ENCODE measurements at regions not wholly inside any gene's neighbourhood (a gene's known extent, or its start where the extent isn't known, plus 50 kb on each side); places are given as distances from the start of the nearest gene placed in this dataset.

GRCh38 chr1:239125893-239126292 lies 260.5 kb upstream of the CHRM3 start:
- no peak overlapping the region for H3K27ac ChIP-seq (ENCODE audit: extremely low read length, insufficient read depth, low read length)
- BruUV-seq (replicated peaks) = no TSS peak
- intact Hi-C loops (cut with micrococcal nuclease; ENCODE audit: unreplicated experiment) = no loop called here
- no peaks in the 10 kb centered on the region for H3K4me1 ChIP-seq (ENCODE audit: insufficient read depth, low read length)
- ChIA-PET CTCF (ENCODE audit: low intra/inter-chr PET ratio, low total read pairs) (no interaction called here), POLR2A (no interaction called here)
- no peaks in the 10 kb centered on the region for H3K36me3 ChIP-seq (replicated peaks in 1 of 2; ENCODE audit: control insufficient read depth in 1 of 2, insufficient read depth in 2 of 2, low read length in 2 of 2)
- DNase-seq (ENCODE audit: low spot score) (no peak), FAIRE-seq (no peak), ATAC-seq (no peak)
- no peak overlapping the region for H3K4me2 ChIP-seq (ENCODE audit: low read depth, low read length)
- no peaks in the 10 kb centered on the region for H3K27me3 ChIP-seq (ENCODE audit: control insufficient read depth in 1 of 2, insufficient read depth in 2 of 2, low read length in 2 of 2)
- H2AFZ ChIP-seq (ENCODE audit: low read length) = no peak overlapping the region
- in situ Hi-C loops (cut with HindIII; ENCODE audit: extremely low pct_ligation_motif_present, low pct_unique_long_range_greater_than_20kb) = no loop called here
- peaks cover 94% of the 10 kb centered on the region for H3K9me3 ChIP-seq (ENCODE audit: low read length)
- no peak overlapping the region for H3K4me3 ChIP-seq (replicated peaks in 1 of 3; ENCODE audit: insufficient read depth in 1 of 3, low read depth in 2 of 3, low read length in 3 of 3)
- H3K79me2 ChIP-seq (ENCODE audit: insufficient read depth, low read length) = no peaks in the 10 kb centered on the region
- TF ChIP-seq MTF2 (CRISPR knock-in tag; IDR thresholded peaks at IDR 0.05; ENCODE audit: borderline replicate concordance) (no peak), REXO4 (CRISPR knock-in tag; IDR thresholded peaks at IDR 0.05; ENCODE audit: borderline replicate concordance) (no peak), BATF2 (CRISPR knock-in tag; IDR thresholded peaks at IDR 0.05) (no peak), MATR3 (CRISPR knock-in tag; IDR thresholded peaks at IDR 0.05) (no peak), ZNF563 (CRISPR knock-in tag; IDR thresholded peaks at IDR 0.05) (no peak), FOXA3 (CRISPR knock-in tag; IDR thresholded peaks at IDR 0.05) (no peak), HOXA9 (CRISPR knock-in tag; IDR thresholded peaks at IDR 0.05; ENCODE audit: borderline replicate concordance) (no peak), ZNF496 (CRISPR knock-in tag; IDR thresholded peaks at IDR 0.05; ENCODE audit: insufficient replicate concordance) (no peak), HIVEP1 (CRISPR knock-in tag; IDR thresholded peaks at IDR 0.05) (no peak), ZNF503 (CRISPR knock-in tag; IDR thresholded peaks at IDR 0.05) (no peak), FOXP4 (CRISPR knock-in tag; IDR thresholded peaks at IDR 0.05) (no peak), ESRRA (CRISPR knock-in tag; IDR thresholded peaks at IDR 0.05; ENCODE audit: low read depth) (no peak)
- H3K9ac ChIP-seq (ENCODE audit: insufficient read depth, low read depth, low read length) = no peak overlapping the region
- no peaks in the 10 kb centered on the region for H4K20me1 ChIP-seq (ENCODE audit: insufficient read depth, low read length)
